ENCODE measurements at regions not wholly inside any gene's neighbourhood (a gene's known extent, or its start where the extent isn't known, plus 50 kb on each side); places are given as distances from the start of the nearest gene placed in this dataset.

- no peak for DNase-seq
Measured at GRCh38 chr5:97745817-97746216, 562.8 kb upstream of the RIOK2 start.

GRCh38 chr5:97750576-97750975 lies 567.5 kb upstream of the RIOK2 start:
- DNase-seq = no peak

GRCh38 chr5:97751540-97751939 lies 568.5 kb upstream of the RIOK2 start:
- no peak for DNase-seq

GRCh38 chr5:97752871-97753270 lies 569.8 kb upstream of the RIOK2 start:
- no peak for DNase-seq

GRCh38 chr5:97762483-97762882 lies 579.4 kb upstream of the RIOK2 start:
- no peak for DNase-seq

GRCh38 chr5:97764700-97765099 lies 581.7 kb upstream of the RIOK2 start:
- no peak for DNase-seq

GRCh38 chr5:97778451-97778850 lies 595.4 kb upstream of the RIOK2 start:
- no peak for DNase-seq

- DNase-seq = no peak
Measured at GRCh38 chr5:97788369-97788768, 605.3 kb upstream of the RIOK2 start.

- no peak for DNase-seq
Measured at GRCh38 chr5:97797994-97798451, 615.0 kb upstream of the RIOK2 start.

GRCh38 chr5:97801461-97801860 lies 618.4 kb upstream of the RIOK2 start:
- no peak for DNase-seq

GRCh38 chr5:97820138-97820537 lies 637.1 kb upstream of the RIOK2 start:
- no peak for DNase-seq

GRCh38 chr5:97832645-97833296 lies 649.7 kb upstream of the RIOK2 start:
- DNase-seq = no peak

GRCh38 chr5:97834561-97834960 lies 651.5 kb upstream of the RIOK2 start:
- no peak for DNase-seq

- DNase-seq = no peak
Measured at GRCh38 chr5:97835112-97835511, 652.1 kb upstream of the RIOK2 start.

GRCh38 chr5:97836816-97837215 lies 653.8 kb upstream of the RIOK2 start:
- no peak for DNase-seq

- no peak for DNase-seq
Measured at GRCh38 chr5:97838214-97838613, 655.2 kb upstream of the RIOK2 start.

- DNase-seq = no peak
Measured at GRCh38 chr5:97839341-97840086, 656.5 kb upstream of the RIOK2 start.

- no peak for DNase-seq
Measured at GRCh38 chr5:97840643-97841042, 657.6 kb upstream of the RIOK2 start.

- no peak for DNase-seq
Measured at GRCh38 chr5:97842687-97843086, 659.6 kb upstream of the RIOK2 start.

- no peak for DNase-seq
Measured at GRCh38 chr5:97844797-97845196, 661.8 kb upstream of the RIOK2 start.

GRCh38 chr5:97846643-97847042 lies 663.6 kb upstream of the RIOK2 start:
- no peak for DNase-seq

- no peak for DNase-seq
Measured at GRCh38 chr5:97847920-97848631, 665.0 kb upstream of the RIOK2 start.

- no peak for DNase-seq
Measured at GRCh38 chr5:97851036-97851435, 668.0 kb upstream of the RIOK2 start.
